ENCODE measurements at regions not wholly inside any gene's neighbourhood (a gene's known extent, or its start where the extent isn't known, plus 50 kb on each side); places are given as distances from the start of the nearest gene placed in this dataset.

GRCh38 chr2:41821167-41821566 lies 226.7 kb upstream of the PKDCC start:
- ATAC-seq = no peak
- H3K36me3 ChIP-seq = no peaks in the 10 kb centered on the region
- intact Hi-C loops (cut with DNase I) = no loop called here
- no peak for TF ChIP-seq CTCF (IDR thresholded peaks at IDR 0.05)
- peaks cover 0 to 20% (median 2%) of the 10 kb centered on the region in 7 donors for H3K27me3 ChIP-seq
- no peak for DNase-seq
- H3K4me3 ChIP-seq = no peak overlapping the region
- 58 to 64% methylated on average over 2 of the region's 2 CpGs for WGBS, 2 donors
- no peaks in the 10 kb centered on the region for H3K4me1 ChIP-seq
- H3K9me3 ChIP-seq = peaks cover 0 to 29% (median 6%) of the 10 kb centered on the region in 11 donors
- H3K27ac ChIP-seq = no peak overlapping the region

DNA sequence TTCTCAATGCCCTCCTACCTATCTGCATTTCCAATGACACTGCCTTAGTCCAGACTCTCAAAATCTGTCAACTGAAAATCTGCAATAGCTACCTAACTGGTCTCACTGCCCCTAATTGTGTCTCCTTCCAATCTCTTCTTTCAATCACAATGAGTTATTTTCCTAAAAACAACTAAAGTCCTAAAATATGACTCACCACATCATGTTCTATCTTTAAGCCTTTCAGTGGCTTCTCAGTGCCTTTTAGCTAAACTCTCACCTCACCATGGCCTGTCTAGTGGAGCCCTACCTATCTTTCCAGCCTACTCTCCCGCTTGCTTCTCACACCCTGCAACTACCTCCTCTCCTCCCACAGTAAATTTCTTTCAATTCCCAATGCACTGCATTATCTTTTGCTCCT lies 220.9 kb upstream of the PKDCC start:
- no peaks in the 10 kb centered on the region for H3K4me1 ChIP-seq
- peaks cover 0 to 48% (median 20%) of the 10 kb centered on the region in 7 donors for H3K27me3 ChIP-seq
- no peak overlapping the region for H3K27ac ChIP-seq
- 60 to 70% methylated on average over 1 of the region's 1 CpG for WGBS, 2 donors
- intact Hi-C loops (cut with DNase I) = no loop called here
- no peak for TF ChIP-seq CTCF (IDR thresholded peaks at IDR 0.05)
- no peak overlapping the region for H3K4me3 ChIP-seq
- DNase-seq (no peak), ATAC-seq (no peak)
- H3K9me3 ChIP-seq = no peaks in the 10 kb centered on the region
- no peaks in the 10 kb centered on the region for H3K36me3 ChIP-seq

DNA sequence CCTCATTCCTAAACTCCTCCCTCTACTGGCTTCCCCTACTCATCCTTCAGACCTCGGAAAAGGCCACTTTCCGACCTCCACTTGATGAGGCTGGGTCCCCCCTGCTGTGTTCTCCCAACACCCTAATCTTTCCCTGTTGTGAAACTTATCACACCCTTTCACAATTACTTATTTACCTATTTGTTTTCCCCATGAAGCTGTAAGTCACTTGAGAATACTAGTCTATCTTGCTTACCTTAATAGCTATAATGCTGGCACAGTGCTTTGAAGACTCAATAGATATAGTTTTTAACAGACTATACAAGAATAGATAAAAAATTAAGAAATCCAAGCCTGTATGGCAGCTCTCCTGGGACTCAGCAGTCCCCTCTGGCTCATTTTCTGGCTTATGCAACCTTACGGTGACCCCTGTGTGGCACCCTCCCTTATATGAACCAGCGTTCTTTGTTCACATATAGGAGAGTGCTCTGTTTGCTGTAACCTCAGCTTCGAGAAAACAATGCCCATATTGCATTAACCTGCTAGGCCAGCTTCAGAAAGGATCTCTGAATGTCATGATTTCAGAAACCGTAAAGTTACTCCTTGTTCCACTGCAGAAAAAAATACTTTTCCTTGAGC lies 220.4 kb upstream of the PKDCC start:
- H3K4me3 ChIP-seq = no peak overlapping the region
- intact Hi-C loops (cut with DNase I) = no loop called here
- no peak for TF ChIP-seq CTCF (IDR thresholded peaks at IDR 0.05)
- no peak overlapping the region for H3K27ac ChIP-seq
- no peak for DNase-seq
- H3K36me3 ChIP-seq = no peaks in the 10 kb centered on the region
- H3K27me3 ChIP-seq = peaks cover 0 to 53% (median 20%) of the 10 kb centered on the region in 7 donors
- WGBS, 2 donors = 48 to 56% methylated on average over 6 of the region's 6 CpGs
- ATAC-seq = no peak
- H3K9me3 ChIP-seq = no peaks in the 10 kb centered on the region
- no peaks in the 10 kb centered on the region for H3K4me1 ChIP-seq

- H3K27ac ChIP-seq = no peak overlapping the region
- WGBS, 2 donors = 18 to 39% methylated on average over 1 of the region's 1 CpG
- no peak overlapping the region for H3K4me3 ChIP-seq
- no peaks in the 10 kb centered on the region for H3K9me3 ChIP-seq
- intact Hi-C loops (cut with DNase I) = no loop called here
- peaks cover 0 to 54% (median 20%) of the 10 kb centered on the region in 7 donors for H3K27me3 ChIP-seq
- H3K4me1 ChIP-seq = no peaks in the 10 kb centered on the region
- ATAC-seq (no peak), DNase-seq (no peak)
- no peak for TF ChIP-seq CTCF (IDR thresholded peaks at IDR 0.05)
- no peaks in the 10 kb centered on the region for H3K36me3 ChIP-seq
These were observed 219.7 kb upstream of the PKDCC start for GRCh38 chr2:41828052-41828643.

Measured in heart right ventricle (tissue), 16 donors.